NCI-H2196 (cell line): ENCODE measurements at regions not wholly inside any gene's neighbourhood (a gene's known extent, or its start where the extent isn't known, plus 50 kb on each side); places are given as distances from the start of the nearest gene placed in this dataset.
"Not testable (repeated sequence)": the region's sequence is repeated elsewhere in the genome, so short reads cannot be mapped to it uniquely, and the experiment has no call there.

ENCODE experiments used
- DNase-seq: peaks from one replicate; lab custom pipeline; 2025; ENCODE audit not compliant: unreplicated experiment; lab: John Stamatoyannopoulos, UW

DNA sequence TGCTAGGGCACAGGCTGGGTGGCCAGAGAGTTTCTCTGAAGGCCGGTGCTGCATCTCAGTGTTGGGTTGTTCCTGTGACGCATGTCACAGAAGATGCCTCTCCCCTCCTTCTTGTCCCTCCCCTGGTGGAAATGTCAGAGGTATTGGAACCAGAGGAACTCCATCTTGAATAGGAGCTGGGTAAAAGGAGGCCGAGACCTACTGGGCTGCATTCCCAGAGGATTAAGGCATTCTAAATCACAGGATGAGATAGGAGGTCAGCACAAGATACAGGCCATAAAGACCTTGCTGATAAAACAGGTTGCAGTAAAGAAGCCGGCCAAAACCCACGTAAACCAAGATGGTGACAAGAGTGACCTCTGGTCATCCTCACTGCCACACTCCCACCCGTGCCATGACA lies 50.3 kb upstream of the AGAP1 start:
- not testable (repeated sequence) for DNase-seq
